ENCODE measurements at regions not wholly inside any gene's neighbourhood (a gene's known extent, or its start where the extent isn't known, plus 50 kb on each side); places are given as distances from the start of the nearest gene placed in this dataset.

DNA sequence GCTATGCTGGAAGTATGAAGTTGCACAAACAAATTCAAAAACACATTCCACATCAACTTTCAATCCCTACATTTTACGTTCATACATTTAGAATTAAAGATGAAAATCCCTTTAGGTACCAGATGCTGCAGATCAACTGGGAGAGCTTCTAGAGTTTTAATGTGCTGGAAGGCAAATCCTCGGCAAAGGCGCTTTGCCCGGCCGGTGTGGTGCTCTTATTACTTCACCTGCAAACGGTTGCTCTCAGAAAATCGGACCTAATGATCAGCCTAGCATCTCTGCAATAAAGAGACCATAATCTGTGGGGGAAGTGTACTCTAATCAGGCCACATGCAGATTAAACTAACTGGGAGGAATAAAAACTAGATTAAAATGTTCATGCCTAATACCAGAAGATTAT is 513.8 kb downstream of the ZEB2 start:
- TF ChIP-seq POLR2A (IDR thresholded peaks at IDR 0.05; ENCODE audit: low read length) (no peak), GATA1 (IDR thresholded peaks at IDR 0.05; ENCODE audit: low read depth, low read length) (no peak)

All from erythroblast (primary cell).